GM21423 (cell line): ENCODE measurements at regions not wholly inside any gene's neighbourhood (a gene's known extent, or its start where the extent isn't known, plus 50 kb on each side); places are given as distances from the start of the nearest gene placed in this dataset.

Experiments used
- ATAC-seq: cut with Tn5 transposase; IDR thresholded peaks from one replicate; pipeline ENCODE4 v1.9.1; 2021; ENCODE audit warnings: mild to moderate bottlenecking, moderate library complexity; ENCODE audit not compliant: unreplicated experiment

DNA sequence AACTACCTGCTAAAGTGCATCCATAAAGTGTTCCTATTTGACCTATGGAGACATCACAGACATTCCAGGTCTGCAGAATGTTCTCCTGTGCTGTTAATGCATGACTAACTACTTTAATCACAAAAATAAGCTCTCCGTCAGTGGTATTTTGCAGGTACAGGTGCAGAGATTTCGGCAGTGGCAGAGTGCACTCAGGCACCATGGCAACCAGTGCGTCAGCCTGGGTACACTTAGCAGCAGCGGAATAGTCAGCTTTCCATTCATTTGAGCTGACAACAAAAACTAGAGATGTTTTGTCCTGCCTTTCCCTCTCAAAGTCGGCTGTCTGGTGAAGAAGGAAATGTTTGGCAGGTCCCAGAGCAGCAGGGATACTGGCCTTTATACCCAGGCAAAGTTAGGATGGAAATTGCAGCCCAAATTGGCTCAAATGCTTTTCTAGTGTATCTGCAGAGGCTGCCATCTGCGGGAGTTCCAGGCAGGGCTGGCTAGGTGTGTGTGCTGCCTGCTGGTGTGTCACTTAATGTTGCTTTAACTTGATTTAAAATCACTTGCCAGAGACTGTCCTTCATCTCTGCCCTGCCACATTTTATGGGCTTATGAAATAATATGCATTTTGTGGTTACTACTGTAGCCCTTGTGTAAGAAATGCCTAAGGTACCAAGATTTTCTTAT lies 195.8 kb downstream of the RAP2A start:
- ATAC-seq: no peak

DNA sequence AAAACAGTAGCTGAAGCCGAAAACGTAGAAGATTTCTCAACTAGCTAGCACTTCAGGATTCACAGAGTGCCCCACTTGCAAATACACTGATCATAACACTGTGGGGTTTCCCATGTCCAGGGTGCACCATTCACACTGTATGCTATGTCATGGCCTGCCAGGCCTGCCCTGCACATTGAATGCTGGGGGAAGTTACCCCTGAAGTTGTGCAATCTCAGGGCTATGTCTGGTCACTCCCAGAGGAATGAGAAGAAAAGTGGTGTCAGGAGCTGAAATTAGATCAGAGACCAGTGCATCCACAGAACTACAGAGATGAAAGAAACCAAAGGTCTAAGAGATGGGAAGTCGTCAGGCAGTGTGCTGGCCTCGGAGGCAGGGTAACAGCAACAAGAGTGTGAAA lies 196.8 kb downstream of the RAP2A start:
- ATAC-seq: no peak

DNA sequence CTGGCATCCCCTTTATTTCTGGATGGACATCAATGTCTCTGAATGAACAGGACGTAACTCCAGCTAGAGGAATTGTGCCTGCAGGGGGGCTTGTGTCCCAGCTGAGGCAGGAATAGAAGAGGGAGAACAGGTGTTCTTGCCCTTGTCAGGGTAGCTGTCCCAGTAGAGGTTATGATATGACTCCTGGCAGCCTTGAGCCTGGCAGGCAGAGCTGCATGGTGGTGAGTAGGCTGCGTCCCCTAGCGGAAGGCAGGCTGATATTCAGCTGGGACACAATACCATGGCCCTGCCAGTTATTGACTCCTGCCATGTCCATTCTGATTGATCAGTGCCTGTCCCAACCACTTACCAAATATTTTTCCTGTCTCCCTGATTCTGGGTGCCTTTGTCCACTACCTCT lies 197.2 kb downstream of the RAP2A start:
- peak; percentile 81 for ATAC-seq

DNA sequence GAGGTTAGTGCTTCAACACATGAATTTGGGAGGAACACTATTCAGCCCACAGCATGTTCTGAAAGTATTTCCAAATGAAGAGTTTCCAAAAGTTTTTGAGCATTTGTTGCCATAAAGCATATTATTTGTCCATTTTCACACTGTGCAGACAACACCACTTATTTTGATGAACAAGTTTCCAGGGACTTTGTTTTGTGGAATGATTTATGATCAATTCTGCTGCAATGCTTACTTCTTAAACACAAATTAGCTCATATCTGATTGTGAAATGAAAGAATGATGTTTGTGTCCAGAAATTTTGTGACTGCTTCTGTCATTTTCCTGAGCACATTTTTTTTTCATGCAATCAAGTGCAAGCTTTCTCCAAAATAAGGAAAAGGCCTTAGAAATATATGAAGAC lies 205.3 kb downstream of the RAP2A start:
- no peak for ATAC-seq

DNA sequence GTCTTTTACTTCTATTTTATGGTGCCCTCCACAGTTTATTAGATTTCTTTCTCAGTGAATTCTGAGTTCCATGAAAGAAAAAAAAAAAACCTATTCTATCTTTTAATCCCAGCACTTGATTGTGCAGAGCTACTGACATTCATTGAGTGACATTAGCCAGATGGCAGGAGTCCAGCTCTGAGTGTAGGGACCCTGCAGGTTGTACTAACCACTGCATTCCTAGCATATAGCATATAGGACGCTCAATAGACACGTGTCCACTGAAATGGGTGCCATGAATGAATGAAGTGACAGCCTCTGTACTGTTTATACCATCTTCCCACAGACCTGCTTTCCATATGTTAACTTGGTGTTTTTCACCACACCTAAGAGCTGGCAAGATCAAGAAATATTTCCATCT lies 206.3 kb downstream of the RAP2A start:
- no peak for ATAC-seq

DNA sequence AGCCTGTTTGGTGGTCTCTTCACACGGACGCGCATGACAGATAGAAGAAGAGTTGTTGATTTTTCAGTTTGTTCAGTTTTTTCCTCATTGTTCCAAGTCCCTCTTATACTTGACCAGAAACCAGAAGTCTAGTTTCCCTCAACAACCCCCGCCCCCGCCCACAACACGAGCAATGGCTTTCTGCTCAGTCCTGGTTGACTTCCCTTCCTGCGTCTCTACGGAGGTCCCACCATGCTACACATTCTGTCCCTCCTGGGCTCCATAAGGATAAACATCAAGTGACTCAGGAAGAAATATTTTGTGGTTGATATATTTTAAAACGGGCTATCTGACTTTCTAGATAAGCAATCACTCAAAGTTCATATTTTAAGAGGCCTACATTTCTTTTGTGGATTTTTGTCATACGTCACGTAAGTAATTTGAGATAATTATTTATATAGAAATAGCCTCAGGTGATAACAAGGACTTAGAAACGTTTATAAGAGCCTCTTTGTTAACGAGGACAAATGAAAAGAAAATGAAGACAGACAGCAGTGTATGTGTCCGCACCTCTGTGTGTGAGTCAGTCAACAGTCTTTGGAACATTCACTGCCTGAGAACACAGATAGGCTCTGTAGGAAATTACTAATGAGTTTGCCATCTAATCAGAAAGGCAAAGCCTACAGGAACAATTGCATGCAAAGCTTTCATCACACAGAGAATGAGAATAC lies 214.4 kb downstream of the RAP2A start:
- ATAC-seq: no peak

DNA sequence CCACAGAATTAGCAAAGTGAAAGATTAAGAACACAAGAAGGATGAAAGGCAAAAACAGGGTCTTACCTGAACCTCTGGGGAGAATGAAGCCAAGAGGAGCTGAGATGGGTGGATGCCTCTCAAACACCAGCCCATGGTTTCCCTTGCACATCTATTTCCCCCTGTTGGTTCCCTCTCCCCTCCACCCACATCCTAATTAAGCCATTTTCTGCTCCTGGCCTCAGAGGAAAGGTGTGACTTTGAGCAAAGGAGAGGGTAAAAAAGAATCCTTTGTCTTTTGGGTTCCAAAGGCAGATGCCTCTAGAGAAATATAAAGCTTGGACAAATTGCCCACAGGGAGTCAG lies 214.9 kb downstream of the RAP2A start:
- ATAC-seq: no peak

DNA sequence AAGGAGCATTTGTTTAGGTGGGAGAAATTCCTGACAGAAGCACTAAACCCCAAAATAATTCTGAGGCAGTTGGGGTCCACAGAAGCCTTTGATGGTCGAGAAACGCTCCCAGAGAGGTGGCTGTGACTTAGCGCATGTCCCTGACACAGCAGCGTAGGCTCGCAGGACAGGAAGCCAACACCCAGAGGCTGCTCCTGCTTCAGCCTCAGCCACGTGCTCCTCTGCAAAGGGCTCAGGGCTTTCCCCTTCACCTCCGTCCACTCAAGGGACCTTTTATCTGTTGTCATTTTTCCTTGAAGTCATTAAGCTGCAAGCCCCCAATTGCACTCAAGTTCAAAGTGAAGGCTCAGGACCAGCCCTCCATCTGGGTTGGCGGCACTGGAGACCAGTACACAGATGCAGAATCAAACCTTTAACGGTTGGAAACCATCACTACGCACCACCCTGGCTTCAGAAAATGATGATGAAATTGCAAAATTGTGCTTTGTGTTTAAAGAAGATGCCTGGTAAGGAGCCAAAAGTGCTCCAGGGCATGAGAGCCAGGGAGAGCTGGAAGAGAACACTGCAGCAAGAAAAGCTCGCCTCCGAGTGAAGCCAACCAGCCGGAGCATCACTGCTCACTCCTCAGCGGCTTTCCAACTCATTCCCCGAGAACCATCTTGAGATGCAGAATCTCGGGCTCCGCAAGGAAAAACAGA lies 219.6 kb downstream of the RAP2A start:
- no peak for ATAC-seq

DNA sequence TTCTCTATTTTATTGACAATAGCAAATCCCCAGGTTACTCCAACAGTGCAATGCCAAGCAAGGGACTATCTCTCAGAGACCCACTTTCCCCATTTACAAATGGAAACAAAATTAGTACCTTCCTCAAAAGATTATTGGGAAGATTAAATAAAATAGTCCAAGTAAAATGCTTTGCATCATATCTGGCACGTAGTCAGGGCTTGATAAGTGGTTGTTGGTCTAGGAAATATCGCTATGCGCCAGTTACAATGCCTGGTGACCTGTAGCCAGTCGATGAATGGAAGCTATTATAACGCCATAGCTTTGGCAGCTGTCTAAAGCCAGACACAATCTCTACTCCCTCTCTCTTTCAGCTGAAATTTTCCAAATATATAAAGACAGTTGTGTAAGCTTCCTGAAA lies 220.3 kb downstream of the RAP2A start:
- ATAC-seq: no peak

DNA sequence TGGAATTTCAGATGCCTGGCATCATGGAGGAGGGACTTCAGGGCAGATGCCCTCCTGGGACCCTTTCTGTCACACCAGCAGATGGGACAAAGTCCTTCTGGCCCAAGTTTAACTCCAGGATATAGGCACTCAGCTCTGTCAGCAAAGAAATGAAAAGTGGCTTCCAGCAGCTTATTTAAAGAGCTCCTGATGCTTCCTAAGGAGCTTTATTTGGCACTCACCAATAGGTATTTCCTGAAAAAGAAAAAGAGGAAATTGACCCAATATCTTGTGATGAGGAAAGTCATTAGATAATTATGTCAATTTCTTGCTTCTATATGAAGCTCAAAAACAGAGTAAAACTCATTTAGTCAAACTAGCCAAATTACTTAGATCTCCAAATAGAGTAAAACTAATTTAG lies 224.6 kb downstream of the RAP2A start:
- no peak for ATAC-seq

DNA sequence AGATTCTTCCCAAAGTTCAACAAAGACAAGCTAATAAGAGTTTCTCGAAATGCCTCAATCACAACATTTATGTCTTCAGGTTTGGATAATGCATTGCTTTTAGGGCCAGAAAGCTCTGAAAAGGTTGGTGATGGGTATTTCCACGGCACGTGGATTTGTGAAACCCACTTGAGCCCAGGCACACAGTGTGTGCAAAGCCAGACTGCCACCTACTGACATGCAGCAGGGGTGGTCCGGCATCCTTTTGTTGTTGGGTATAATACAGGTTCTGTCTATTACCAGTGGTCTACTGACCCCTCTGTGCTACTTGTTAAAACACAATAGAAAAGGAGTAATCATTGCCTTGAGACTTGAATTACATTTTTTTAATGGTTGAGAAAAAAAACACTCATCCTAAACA lies 225.6 kb downstream of the RAP2A start:
- no peak for ATAC-seq

DNA sequence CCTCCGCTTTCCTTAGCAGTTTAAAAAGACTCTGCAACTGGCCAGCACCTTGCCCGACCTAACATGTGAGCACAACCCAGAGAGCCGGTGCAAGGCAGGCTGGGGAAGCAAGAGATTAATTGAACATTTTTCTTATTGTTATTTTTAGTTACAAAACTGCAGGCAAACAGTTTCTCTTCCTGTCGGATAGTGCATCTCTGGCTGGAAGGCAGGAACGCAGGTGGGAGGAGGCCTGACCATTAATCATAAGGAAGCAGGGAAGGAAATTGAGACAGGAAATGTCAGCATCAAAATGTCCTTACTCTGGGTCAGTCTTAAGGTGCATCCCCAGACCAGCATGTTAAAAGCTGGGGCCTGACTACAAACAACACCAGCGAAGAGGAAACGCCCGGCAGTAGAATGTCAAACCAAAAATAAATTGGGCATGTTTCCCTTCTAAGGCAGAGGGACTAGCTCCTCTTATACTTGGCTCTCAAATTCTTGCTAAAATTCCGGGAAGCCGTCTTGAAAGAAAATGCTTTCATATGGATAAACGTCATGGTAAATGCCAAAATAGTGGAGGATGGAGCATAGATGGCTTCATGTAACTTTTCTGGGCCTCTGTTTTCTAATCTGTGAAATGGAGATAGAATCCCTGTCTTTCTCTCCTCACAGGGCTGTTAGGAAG lies 226.8 kb downstream of the RAP2A start:
- ATAC-seq: no peak

DNA sequence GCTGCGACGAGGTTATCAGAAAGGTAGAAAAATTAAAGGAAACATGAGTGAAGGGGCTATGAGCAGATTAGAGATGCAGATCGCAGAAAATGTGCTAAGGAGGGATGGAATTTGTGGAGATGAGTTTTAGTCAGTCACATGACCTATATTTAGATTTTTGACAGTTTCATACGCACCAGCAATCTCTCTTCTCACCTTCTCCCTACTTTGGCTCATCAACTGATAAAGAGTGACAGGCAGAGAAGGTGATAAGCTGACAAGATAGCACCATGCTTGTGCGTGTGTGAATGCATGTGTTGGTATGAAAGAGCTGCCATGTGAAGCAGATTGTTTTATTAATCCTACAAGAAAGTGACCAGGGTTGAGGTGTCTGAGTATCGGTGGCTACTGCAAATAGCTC lies 252.6 kb downstream of the RAP2A start:
- ATAC-seq: no peak

DNA sequence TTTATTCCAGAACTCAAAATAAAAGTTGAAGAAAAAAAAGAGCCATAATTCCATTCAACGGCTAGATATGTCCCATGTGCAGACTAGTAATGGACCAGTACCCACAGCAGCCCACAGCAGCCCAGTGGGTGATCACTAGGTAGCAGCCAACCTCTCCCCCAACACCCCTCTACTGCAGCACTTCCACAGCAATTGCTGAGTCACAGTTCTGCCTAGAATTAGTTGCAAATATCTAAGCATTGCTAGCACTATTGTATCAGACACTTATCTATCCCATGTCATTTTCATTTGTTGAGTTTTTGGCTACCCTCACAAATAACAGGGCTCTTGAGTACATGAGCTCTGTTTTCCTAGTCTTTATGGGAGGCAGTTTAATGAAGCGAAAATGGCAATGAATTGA lies 258.7 kb downstream of the RAP2A start:
- ATAC-seq: no peak

DNA sequence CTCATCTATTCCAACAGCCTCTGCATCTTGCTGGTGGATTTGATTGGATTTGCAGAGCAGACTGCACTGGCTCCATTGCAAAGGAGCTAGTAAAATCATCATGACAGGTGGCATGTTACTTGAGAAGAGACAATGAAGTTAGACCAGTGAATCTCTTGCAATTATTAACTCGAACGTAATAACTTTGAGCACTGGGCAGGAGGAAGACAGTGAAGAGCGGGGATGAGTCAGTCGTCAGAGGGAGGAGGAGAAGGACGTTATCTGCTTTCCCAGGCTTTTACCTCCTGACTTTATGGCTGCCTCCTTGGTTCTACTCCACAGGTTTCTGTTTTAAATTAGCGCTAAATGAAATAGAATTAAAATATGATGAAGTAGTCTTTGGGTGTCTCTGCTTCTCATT lies 257.8 kb upstream of the IPO5 start:
- no peak for ATAC-seq

DNA sequence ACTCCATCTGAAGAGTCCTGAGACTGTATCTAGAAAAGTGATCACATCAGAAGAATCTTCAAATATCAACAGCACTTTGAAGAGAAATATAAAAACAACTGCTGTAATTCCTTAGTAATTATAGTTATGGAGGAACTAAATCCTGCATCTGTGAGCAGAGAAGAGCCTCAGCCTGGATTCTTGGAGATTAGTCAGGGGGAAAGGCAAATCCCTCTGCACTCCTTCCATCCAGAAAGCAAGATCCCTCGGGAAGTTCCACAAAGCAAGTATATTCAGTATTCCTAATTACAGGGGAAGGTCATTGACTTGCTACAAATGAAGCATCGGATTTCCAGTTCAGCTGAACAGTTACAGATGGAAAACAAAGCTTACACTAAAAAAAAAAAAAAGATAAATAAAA lies 256.6 kb upstream of the IPO5 start:
- ATAC-seq: no peak

DNA sequence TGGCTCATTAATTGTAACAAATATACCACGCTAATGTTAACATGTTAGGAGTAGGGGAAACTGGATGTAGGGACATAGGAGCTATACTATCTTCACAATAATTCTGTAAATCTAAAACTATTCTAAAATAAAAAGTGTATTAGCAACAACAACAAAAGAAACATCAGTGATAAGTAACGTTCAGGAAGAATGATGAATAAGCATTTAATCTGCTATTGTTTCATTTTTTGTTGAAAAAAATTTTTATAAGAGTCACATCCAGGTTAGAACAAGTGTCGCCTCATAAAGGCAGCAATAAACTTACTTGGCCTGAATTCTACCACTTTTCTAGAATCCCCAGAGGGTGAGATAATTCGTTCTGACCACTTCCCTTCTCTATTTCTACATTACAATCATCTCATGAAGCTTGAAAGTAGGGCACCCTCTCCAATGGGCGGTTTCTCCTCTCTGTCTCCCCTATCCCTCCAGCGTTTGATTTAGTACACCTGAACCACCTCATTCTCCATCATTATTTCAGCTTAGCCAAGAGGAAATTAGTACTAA lies 253.1 kb upstream of the IPO5 start:
- ATAC-seq: no peak

DNA sequence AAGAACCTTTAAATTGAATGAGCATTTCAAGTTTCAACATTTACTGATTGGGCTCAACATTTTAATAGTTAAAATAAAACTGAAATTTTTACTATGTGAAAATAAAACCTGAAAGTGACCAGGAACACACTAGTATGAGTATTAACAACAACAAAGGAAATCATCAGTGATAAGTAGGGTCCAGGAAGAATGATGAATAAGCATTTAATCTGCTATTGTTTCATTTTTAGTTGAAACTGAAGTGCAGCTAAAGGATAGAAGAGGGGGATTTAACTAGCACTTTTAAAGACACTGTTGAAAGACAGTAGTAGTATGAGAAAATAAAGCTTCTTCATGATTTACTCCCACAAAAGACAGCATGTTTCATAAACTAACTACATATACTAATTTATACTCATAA lies 250.9 kb upstream of the IPO5 start:
- ATAC-seq: no peak

DNA sequence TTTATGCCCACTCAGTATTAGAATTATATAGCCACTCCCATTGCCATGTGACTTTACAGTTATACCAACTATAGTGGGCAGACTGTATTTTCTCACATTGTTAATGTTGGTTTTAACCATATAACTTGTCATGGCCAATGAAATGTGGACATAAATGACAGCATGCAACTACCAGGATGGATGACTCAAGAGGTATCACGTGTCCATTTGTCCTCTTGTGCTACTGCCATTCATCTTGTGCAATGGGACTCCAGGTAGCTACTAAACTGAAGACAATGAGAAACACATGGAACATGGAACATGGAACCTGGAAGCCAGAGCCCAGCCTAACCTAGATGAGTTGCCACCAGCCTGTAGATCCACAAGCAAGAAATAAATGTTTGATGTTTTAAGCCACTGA lies 242.7 kb upstream of the IPO5 start:
- ATAC-seq: no peak

DNA sequence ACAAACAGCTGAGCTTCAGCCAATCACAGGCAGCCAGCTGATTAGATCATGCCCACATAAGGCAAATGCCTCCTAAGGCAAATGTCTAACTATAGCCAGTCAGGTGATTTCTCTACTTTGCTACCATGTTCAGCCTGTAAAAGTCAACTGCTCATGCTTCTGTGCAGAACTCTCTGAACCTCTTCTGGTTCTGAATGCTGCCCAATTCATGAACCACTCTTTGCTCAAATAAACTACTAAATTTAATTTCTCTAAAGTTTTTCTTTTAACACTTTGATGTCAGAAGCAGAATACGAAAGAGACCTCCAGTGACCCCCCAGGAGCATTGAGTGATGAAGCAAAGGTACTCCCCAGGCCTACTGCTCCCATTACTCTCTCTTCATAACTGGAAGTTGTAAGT lies 240.7 kb upstream of the IPO5 start:
- ATAC-seq: no peak

DNA sequence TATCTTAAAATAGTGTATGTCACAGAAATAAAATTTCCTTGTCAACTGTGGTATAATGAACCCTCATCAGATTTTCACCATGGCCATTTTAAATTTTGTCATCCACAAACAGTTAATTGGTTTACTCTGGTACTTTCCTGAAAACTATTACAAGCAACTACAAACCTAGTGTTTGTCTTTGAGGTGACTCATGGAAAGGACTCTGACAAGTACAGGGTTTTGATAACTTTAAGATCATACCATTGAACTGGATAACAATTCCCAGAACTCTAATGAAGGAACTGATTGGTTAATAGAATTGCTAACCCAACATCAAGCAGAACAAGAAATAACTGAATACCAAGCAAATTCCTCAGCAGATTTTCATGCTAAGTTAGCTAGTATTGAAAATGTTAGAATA lies 237.7 kb upstream of the IPO5 start:
- ATAC-seq: no peak

DNA sequence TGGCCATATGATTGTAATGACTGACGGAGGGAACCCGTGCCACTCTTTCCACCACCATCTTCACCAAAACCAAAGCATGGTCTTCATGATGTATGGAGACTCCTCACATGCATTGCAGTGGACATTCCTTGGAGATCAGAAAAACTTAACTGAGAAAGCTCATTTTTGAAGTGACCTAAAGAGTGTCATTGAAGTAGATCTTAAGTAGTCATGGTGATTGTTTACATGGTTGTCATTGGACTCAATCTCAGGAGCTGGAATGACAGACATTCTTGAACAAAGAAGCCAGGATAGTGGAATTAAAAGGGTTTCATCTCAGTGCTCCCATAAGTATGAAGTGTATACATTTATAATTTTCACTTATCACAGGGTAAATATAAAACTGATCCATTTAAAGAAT lies 236.7 kb upstream of the IPO5 start:
- ATAC-seq: no peak
